Mesendoderm (in vitro differentiated cells): ENCODE measurements at regions not wholly inside any gene's neighbourhood (a gene's known extent, or its start where the extent isn't known, plus 50 kb on each side); places are given as distances from the start of the nearest gene placed in this dataset.
A peak's percentile ranks its signal among the peaks of the same experiment; 100 is the strongest.

Source experiments
- DNase-seq: peaks from one replicate; pipeline ENCODE4 v3.0.0; 2013
- H2AK5ac ChIP-seq: 2 replicates; pipeline ENCODE4 v1.6.1; 2013; ENCODE audit warnings: low read length, inconsistent platforms
- H2BK120ac ChIP-seq: 2 replicates; pipeline ENCODE4 v1.6.1; 2013; ENCODE audit warnings: low read depth, mild to moderate bottlenecking, low read length, moderate library complexity, mixed read lengths
- H2BK15ac ChIP-seq: replicated peaks from 2 replicates; pipeline ENCODE4 v1.6.1; 2013; ENCODE audit warnings: low read depth, mild to moderate bottlenecking, moderate library complexity
- H2BK5ac ChIP-seq: 2 replicates; pipeline ENCODE4 v1.6.1; 2013; ENCODE audit warnings: low read length, inconsistent platforms
- H3K18ac ChIP-seq: 2 replicates; pipeline ENCODE4 v1.6.1; 2013; ENCODE audit warnings: mild to moderate bottlenecking, low read length, mixed read lengths
- H3K23ac ChIP-seq: one replicate; pipeline ENCODE4 v1.6.1; 2013; ENCODE audit warnings: low read length
- H3K27ac ChIP-seq: 2 replicates; pipeline ENCODE4 v1.5.1; 2013; ENCODE audit warnings: low read depth, mild to moderate bottlenecking, inconsistent platforms, low read length, moderate library complexity
- H3K27me3 ChIP-seq: 2 replicates; pipeline ENCODE4 v1.6.1; 2013; ENCODE audit warnings: low read length, control low read depth, mild to moderate bottlenecking, inconsistent platforms; ENCODE audit not compliant: insufficient read depth, poor library complexity
- H3K36me3 ChIP-seq: 2 replicates; pipeline ENCODE4 v1.6.1; 2013; ENCODE audit warnings: low read length, inconsistent platforms; ENCODE audit not compliant: control insufficient read depth, insufficient read depth
- H3K4ac ChIP-seq: one replicate; pipeline ENCODE4 v1.6.1; 2013; ENCODE audit warnings: low read depth, mild to moderate bottlenecking, low read length, moderate library complexity
- H3K4me1 ChIP-seq: 2 replicates; pipeline ENCODE4 v1.6.1; 2013; ENCODE audit warnings: low read depth, low read length, inconsistent platforms; ENCODE audit not compliant: control insufficient read depth
- H3K4me2 ChIP-seq: 2 replicates; pipeline ENCODE4 v1.6.1; 2013; ENCODE audit warnings: low read length
- H3K4me3 ChIP-seq: 2 replicates; pipeline ENCODE4 v1.5.1; 2013; ENCODE audit warnings: mild to moderate bottlenecking, low read length
- H3K56ac ChIP-seq: one replicate; pipeline ENCODE4 v1.6.1; 2013; ENCODE audit warnings: low read length
- H3K79me1 ChIP-seq: 2 replicates; pipeline ENCODE4 v1.6.1; 2013; ENCODE audit warnings: low read length, inconsistent platforms
- H3K79me2 ChIP-seq: 2 replicates; pipeline ENCODE4 v1.6.1; 2013; ENCODE audit warnings: mild to moderate bottlenecking, low read length; ENCODE audit not compliant: control insufficient read depth, insufficient read depth
- H3K9ac ChIP-seq: 2 replicates; pipeline ENCODE4 v1.6.1; 2013; ENCODE audit warnings: low read length, inconsistent platforms
- H4K5ac ChIP-seq: one replicate; pipeline ENCODE4 v1.6.1; 2013; ENCODE audit warnings: low read length
- H4K8ac ChIP-seq: one replicate; pipeline ENCODE4 v1.6.1; 2013; ENCODE audit warnings: low read depth, mild to moderate bottlenecking, control low read depth, low read length, moderate library complexity
- WGBS: extraction: QIAGEN DNeasy Blood & Tissue Kit; methylation state at CpG from one replicate; pipeline ENCODE4 v1.1.7; 2013; ENCODE audit warnings: low lambda C conversion rate, missing lambda C conversion rate; ENCODE audit not compliant: insufficient coverage; ENCODE audit errors: extremely low coverage; 5-methylcytosine and 5-hydroxymethylcytosine counted together

- Histone ChIP-seq H4K5ac (no peak overlapping the region), H2BK15ac (no peak overlapping the region), H3K18ac (no peak overlapping the region), H3K79me1 (no peaks in the 10 kb centered on the region), H3K9ac (no peak overlapping the region), H3K4me1 (peaks cover 4% of the 10 kb centered on the region), H3K79me2 (no peaks in the 10 kb centered on the region), H3K23ac (no peak overlapping the region), H3K4ac (no peak overlapping the region), H3K27me3 (no peaks in the 10 kb centered on the region), H3K27ac (no peak overlapping the region), H3K36me3 (no peaks in the 10 kb centered on the region), H3K56ac (no peak overlapping the region), H2BK120ac (no peak overlapping the region), H2AK5ac (no peak overlapping the region), H3K4me3 (no peak overlapping the region), H2BK5ac (no peak overlapping the region), H4K8ac (no peak overlapping the region), H3K4me2 (no peak overlapping the region)
- DNase-seq = no peak
- WGBS = no CpG with 5 or more reads among the region's 6 CpGs
Measured at GRCh38 chr2:5372141-5372540, 320.0 kb upstream of the SOX11 start.

GRCh38 chr2:5373200-5373599 is 319.0 kb upstream of the SOX11 start:
- peak overlapping the region; percentile 8 for H3K18ac ChIP-seq
- H4K5ac ChIP-seq = no peak overlapping the region
- H3K4me2 ChIP-seq = peak overlapping the region; percentile 66
- no peak overlapping the region for H3K23ac ChIP-seq
- peak overlapping the region; percentile 86 for H3K56ac ChIP-seq
- no peak overlapping the region for H2BK15ac ChIP-seq
- no CpG with 5 or more reads among the region's 6 CpGs for WGBS
- H3K79me1 ChIP-seq = no peaks in the 10 kb centered on the region
- H4K8ac ChIP-seq = peak overlapping the region; percentile 6
- no peaks in the 10 kb centered on the region for H3K36me3 ChIP-seq
- H2BK120ac ChIP-seq = no peak overlapping the region
- H3K9ac ChIP-seq = peak overlapping the region; percentile 71
- H2AK5ac ChIP-seq = no peak overlapping the region
- no peaks in the 10 kb centered on the region for H3K27me3 ChIP-seq
- no peak overlapping the region for H3K4ac ChIP-seq
- H2BK5ac ChIP-seq = peak overlapping the region; percentile 73
- H3K4me3 ChIP-seq = no peak overlapping the region
- DNase-seq = peak; percentile 90
- peak overlapping the region; percentile 64 for H3K27ac ChIP-seq
- peaks cover 4% of the 10 kb centered on the region for H3K4me1 ChIP-seq
- no peaks in the 10 kb centered on the region for H3K79me2 ChIP-seq

- Histone ChIP-seq H3K18ac (no peak overlapping the region), H3K4me1 (peaks cover 4% of the 10 kb centered on the region), H2BK5ac (no peak overlapping the region), H3K4me3 (no peak overlapping the region), H2AK5ac (no peak overlapping the region), H3K56ac (no peak overlapping the region), H4K8ac (peak overlapping the region; percentile 0), H4K5ac (no peak overlapping the region), H3K36me3 (no peaks in the 10 kb centered on the region), H3K27me3 (no peaks in the 10 kb centered on the region), H2BK120ac (no peak overlapping the region), H3K79me2 (no peaks in the 10 kb centered on the region), H3K4me2 (no peak overlapping the region), H3K4ac (peak overlapping the region; percentile 36), H3K23ac (no peak overlapping the region), H3K27ac (no peak overlapping the region), H2BK15ac (no peak overlapping the region), H3K9ac (no peak overlapping the region), H3K79me1 (no peaks in the 10 kb centered on the region)
- DNase-seq = no peak
- no CpG with 5 or more reads among the region's 10 CpGs for WGBS
Measured at GRCh38 chr2:5374762-5375161, 317.4 kb upstream of the SOX11 start.

GRCh38 chr2:5377323-5377722 is 314.9 kb upstream of the SOX11 start:
- H2BK5ac ChIP-seq = no peak overlapping the region
- no peak overlapping the region for H2BK120ac ChIP-seq
- H2BK15ac ChIP-seq = no peak overlapping the region
- H3K18ac ChIP-seq = no peak overlapping the region
- H3K4me2 ChIP-seq = no peak overlapping the region
- no peak overlapping the region for H4K5ac ChIP-seq
- no peak overlapping the region for H3K4me3 ChIP-seq
- WGBS = no CpG with 5 or more reads among the region's 2 CpGs
- no peak overlapping the region for H2AK5ac ChIP-seq
- no peak overlapping the region for H3K4ac ChIP-seq
- H3K9ac ChIP-seq = no peak overlapping the region
- H3K36me3 ChIP-seq = no peaks in the 10 kb centered on the region
- peaks cover 4% of the 10 kb centered on the region for H3K4me1 ChIP-seq
- H3K79me1 ChIP-seq = no peaks in the 10 kb centered on the region
- H3K27me3 ChIP-seq = no peaks in the 10 kb centered on the region
- H3K79me2 ChIP-seq = no peaks in the 10 kb centered on the region
- no peak overlapping the region for H4K8ac ChIP-seq
- H3K56ac ChIP-seq = no peak overlapping the region
- H3K27ac ChIP-seq = no peak overlapping the region
- no peak overlapping the region for H3K23ac ChIP-seq
- DNase-seq = no peak

- no CpG with 5 or more reads among the region's 1 CpG for WGBS
- Histone ChIP-seq H3K27me3 (no peaks in the 10 kb centered on the region), H3K56ac (no peak overlapping the region)
Measured at GRCh38 chr2:5379811-5380210, 312.4 kb upstream of the SOX11 start.

GRCh38 chr2:5385596-5385995 is 306.6 kb upstream of the SOX11 start:
- no peak overlapping the region for H3K27ac ChIP-seq
- no peaks in the 10 kb centered on the region for H3K79me1 ChIP-seq
- no peak overlapping the region for H3K4ac ChIP-seq
- H2AK5ac ChIP-seq = no peak overlapping the region
- H2BK15ac ChIP-seq = no peak overlapping the region
- H3K18ac ChIP-seq = no peak overlapping the region
- no peak overlapping the region for H3K23ac ChIP-seq
- no peak overlapping the region for H2BK120ac ChIP-seq
- no peaks in the 10 kb centered on the region for H3K79me2 ChIP-seq
- no peaks in the 10 kb centered on the region for H3K27me3 ChIP-seq
- no peaks in the 10 kb centered on the region for H3K4me1 ChIP-seq
- no peak overlapping the region for H3K4me3 ChIP-seq
- H3K9ac ChIP-seq = no peak overlapping the region
- H2BK5ac ChIP-seq = no peak overlapping the region
- no peak overlapping the region for H3K4me2 ChIP-seq
- DNase-seq = no peak
- no peak overlapping the region for H4K8ac ChIP-seq
- no CpG with 5 or more reads among the region's 3 CpGs for WGBS
- H4K5ac ChIP-seq = no peak overlapping the region
- H3K36me3 ChIP-seq = no peaks in the 10 kb centered on the region
- H3K56ac ChIP-seq = no peak overlapping the region

More at GRCh38 chr2:5379811-5380210, 312.4 kb upstream of the SOX11 start:
- Histone ChIP-seq H3K4me1 (no peaks in the 10 kb centered on the region), H3K36me3 (no peaks in the 10 kb centered on the region), H3K4ac (no peak overlapping the region), H2BK120ac (no peak overlapping the region), H4K8ac (no peak overlapping the region), H2AK5ac (no peak overlapping the region), H3K18ac (no peak overlapping the region), H3K27ac (no peak overlapping the region), H3K79me1 (no peaks in the 10 kb centered on the region), H3K23ac (no peak overlapping the region), H3K4me2 (no peak overlapping the region), H2BK15ac (no peak overlapping the region), H3K79me2 (no peaks in the 10 kb centered on the region), H4K5ac (no peak overlapping the region), H3K9ac (no peak overlapping the region), H2BK5ac (no peak overlapping the region), H3K4me3 (no peak overlapping the region)
- no peak for DNase-seq
